IMR-90 (cell line): ENCODE measurements at regions not wholly inside any gene's neighbourhood (a gene's known extent, or its start where the extent isn't known, plus 50 kb on each side); places are given as distances from the start of the nearest gene placed in this dataset.

Experiments used
- ATAC-seq: fragments of 200-7000 bp; cut with Tn5 transposase; 2 replicates; pipeline ENCODE4 v1.9.1; 2020; ENCODE audit warnings: low read depth, mild to moderate bottlenecking, moderate library complexity
- BruUV-seq: library from RNA; stranded (reverse); fragments of 400-500 nt; replicated peaks from 2 replicates; lab custom pipeline; 2021; lab: Mats Ljungman, UMichigan
- CTCF ChIA-PET: fragments of 300-600 bp; formaldehyde crosslinking; extraction: SDS; loops from one replicate; lab custom pipeline; 2021; ENCODE audit warnings: antibody characterized with exemption; lab: Yijun Ruan, JAX
- POLR2A ChIA-PET: fragments of 300-600 bp; sonication (Branson Sonifier 250); formaldehyde crosslinking; loops from one replicate; lab custom pipeline; 2022; ENCODE audit warnings: antibody characterized with exemption; ENCODE audit not compliant: unreplicated experiment; lab: Charles Lee
- DNase-seq: peaks from one replicate; pipeline ENCODE4 v3.0.0; 2013
- H2AFZ ChIP-seq: replicated peaks from 2 replicates; pipeline ENCODE3; 2013; ENCODE audit warnings: low read length, mild to moderate bottlenecking; ENCODE audit not compliant: poor library complexity
- H2AK5ac ChIP-seq: 2 replicates; pipeline ENCODE4 v1.6.1; 2013; ENCODE audit warnings: low read depth, low read length, inconsistent platforms
- H2AK9ac ChIP-seq: replicated peaks from 2 replicates; pipeline ENCODE3; 2013; ENCODE audit warnings: mild to moderate bottlenecking, low read depth, low read length, moderate library complexity; ENCODE audit not compliant: poor library complexity
- H2BK120ac ChIP-seq: 2 replicates; pipeline ENCODE4 v1.6.1; 2013; ENCODE audit warnings: low read depth, low read length, inconsistent platforms
- H2BK15ac ChIP-seq: 3 replicates; pipeline ENCODE4 v1.6.1; 2013; ENCODE audit warnings: low read depth, low read length, inconsistent platforms
- H2BK20ac ChIP-seq: 2 replicates; pipeline ENCODE4 v1.6.1; 2013; ENCODE audit warnings: low read depth, mild to moderate bottlenecking, inconsistent platforms, low read length, moderate library complexity
- H2BK5ac ChIP-seq: 2 replicates; pipeline ENCODE4 v1.6.1; 2013; ENCODE audit warnings: mild to moderate bottlenecking, low read depth, low read length, inconsistent platforms; ENCODE audit not compliant: poor library complexity, severe bottlenecking
- H3K14ac ChIP-seq: replicated peaks from 2 replicates; pipeline ENCODE4 v1.6.1; 2013; ENCODE audit warnings: low read depth, low read length, inconsistent platforms
- H3K18ac ChIP-seq: 2 replicates; pipeline ENCODE4 v1.6.1; 2013; ENCODE audit warnings: low read depth, low read length, control low read depth
- H3K23ac ChIP-seq: 2 replicates; pipeline ENCODE4 v1.6.1; 2013; ENCODE audit warnings: low read depth, low read length, inconsistent platforms
- H3K27ac ChIP-seq: 2 replicates; pipeline ENCODE4 v1.5.1; 2013; ENCODE audit warnings: mild to moderate bottlenecking, control low read depth, low read length; ENCODE audit not compliant: insufficient read depth
- H3K27me3 ChIP-seq: 2 replicates; pipeline ENCODE4 v1.6.1; 2013; ENCODE audit warnings: low read length; ENCODE audit not compliant: control insufficient read depth, insufficient read depth
- H3K36me3 ChIP-seq: 2 replicates; pipeline ENCODE4 v1.6.1; 2013; ENCODE audit warnings: low read length, mixed read lengths; ENCODE audit not compliant: control insufficient read depth, insufficient read depth
- H3K4ac ChIP-seq: 2 replicates; pipeline ENCODE4 v1.6.1; 2013; ENCODE audit warnings: low read depth, low read length, inconsistent platforms
- H3K4me1 ChIP-seq: 2 replicates; pipeline ENCODE4 v1.6.1; 2013; ENCODE audit warnings: low read length, mixed read lengths; ENCODE audit not compliant: control insufficient read depth, insufficient read depth
- H3K4me2 ChIP-seq: 2 replicates; pipeline ENCODE4 v1.6.1; 2013; ENCODE audit warnings: low read depth, mild to moderate bottlenecking, control low read depth, low read length, moderate library complexity
- H3K4me3 ChIP-seq: 2 replicates; pipeline ENCODE4 v1.5.1; 2013; ENCODE audit warnings: low read depth, mild to moderate bottlenecking, control low read depth, low read length, moderate library complexity; ENCODE audit not compliant: insufficient read depth
- H3K56ac ChIP-seq: 2 replicates; pipeline ENCODE4 v1.6.1; 2013; ENCODE audit warnings: low read length, inconsistent platforms; ENCODE audit not compliant: insufficient read depth; ENCODE audit errors: extremely low read depth
- H3K79me1 ChIP-seq, 2 experiments: 2 replicates each; pipeline ENCODE4 v1.6.1; 2013; ENCODE audit warnings: low read length in 2 of 2, inconsistent platforms in 1 of 2, low read depth in 1 of 2
- H3K9ac ChIP-seq: 2 replicates; pipeline ENCODE4 v1.6.1; 2013; ENCODE audit warnings: low read depth, low read length, control low read depth
- H3K9me1 ChIP-seq: 2 replicates; pipeline ENCODE4 v1.6.1; 2013; ENCODE audit warnings: low read length, inconsistent platforms; ENCODE audit not compliant: insufficient read depth
- H3K9me3 ChIP-seq: 2 replicates; pipeline ENCODE4 v1.6.1; 2013; ENCODE audit warnings: low read length; ENCODE audit not compliant: control insufficient read depth, insufficient read depth
- H4K20me1 ChIP-seq: 2 replicates; pipeline ENCODE4 v1.6.1; 2013; ENCODE audit warnings: low read length, inconsistent platforms; ENCODE audit not compliant: insufficient read depth
- H4K5ac ChIP-seq: 2 replicates; pipeline ENCODE4 v1.6.1; 2013; ENCODE audit warnings: mild to moderate bottlenecking, low read depth, low read length, control low read depth
- H4K8ac ChIP-seq, 2 experiments: 2 replicates each; pipeline ENCODE4 v1.6.1; 2013; ENCODE audit warnings: low read depth in 2 of 2, low read length in 2 of 2, control low read depth in 1 of 2, inconsistent platforms in 1 of 2
- H4K91ac ChIP-seq: 2 replicates; pipeline ENCODE4 v1.6.1; 2013; ENCODE audit warnings: low read depth, low read length, inconsistent platforms; ENCODE audit not compliant: insufficient read depth
- BHLHE40 ChIP-seq: fragments of 150-350 bp; IDR thresholded peaks from 2 replicates; pipeline ENCODE4 v1.6.1; 2016; ENCODE audit warnings: mild to moderate bottlenecking, low read depth, low read length
- CEBPB ChIP-seq: IDR thresholded peaks from 2 replicates; pipeline ENCODE4 v1.6.1; 2012; ENCODE audit warnings: low read depth, low read length, improper control_type of control experiment
- CHD1 ChIP-seq: IDR thresholded peaks from 2 replicates; pipeline ENCODE4 v1.6.1; 2012; ENCODE audit warnings: low read depth, low read length, improper control_type of control experiment
- FOS ChIP-seq: fragments of 150-350 bp; IDR thresholded peaks from 2 replicates; pipeline ENCODE4 v1.6.1; 2016; ENCODE audit warnings: low read depth, low read length
- MAFK ChIP-seq: IDR thresholded peaks from 2 replicates; pipeline ENCODE4 v1.6.1; 2012; ENCODE audit warnings: low read depth, low read length, improper control_type of control experiment
- MAZ ChIP-seq: IDR thresholded peaks from 2 replicates; pipeline ENCODE4 v1.6.1; 2012; ENCODE audit warnings: low read depth, mild to moderate bottlenecking, low read length, improper control_type of control experiment, moderate library complexity, borderline replicate concordance
- MXI1 ChIP-seq: IDR thresholded peaks from 2 replicates; pipeline ENCODE4 v1.6.1; 2012; ENCODE audit warnings: low read depth, mild to moderate bottlenecking, low read length, moderate library complexity, borderline replicate concordance
- NFE2L2 ChIP-seq: fragments of 150-350 bp; IDR thresholded peaks from 2 replicates; pipeline ENCODE4 v1.6.1; 2016; ENCODE audit warnings: low read depth, mild to moderate bottlenecking, low read length
- POLR2A ChIP-seq: IDR thresholded peaks from 2 replicates; pipeline ENCODE4 v1.6.1; 2012; ENCODE audit warnings: mild to moderate bottlenecking, low read depth, low read length
- RAD21 ChIP-seq: IDR thresholded peaks from 2 replicates; pipeline ENCODE4 v1.6.1; 2012; ENCODE audit warnings: low read length, improper control_type of control experiment
- RFX5 ChIP-seq: IDR thresholded peaks from 2 replicates; pipeline ENCODE4 v1.8.0; 2012; ENCODE audit warnings: low read depth, mild to moderate bottlenecking, low read length, moderate library complexity
- SMC3 ChIP-seq: fragments of 150-350 bp; IDR thresholded peaks from 2 replicates; pipeline ENCODE4 v1.6.1; 2016; ENCODE audit warnings: low read depth, mild to moderate bottlenecking, antibody characterized with exemption, low read length, moderate library complexity
- WGBS, 2 experiments: methylation state at CpG; one replicate each; pipeline versions ENCODE4 v1.1.5 to v1.1.7; 2013; ENCODE audit warnings: missing lambda C conversion rate in 2 of 2; ENCODE audit not compliant: insufficient read length in 1 of 2; ENCODE audit errors: extremely low coverage in 2 of 2; 5-methylcytosine and 5-hydroxymethylcytosine counted together
- dilution Hi-C: fragments of 300-500 bp; cut with HindIII; formaldehyde crosslinking; loops from one replicate; pipeline ENCODE4 v1.14.3; 2018; ENCODE audit warnings: low sequenced_read_pairs; ENCODE audit not compliant: unreplicated experiment
- in situ Hi-C: fragments of 300-500 bp; cut with MboI; formaldehyde crosslinking; loops from 3 replicates; pipeline ENCODE4 v1.14.3; 2019; ENCODE audit warnings: low sequenced_read_pairs, inconsistent platforms, mixed read lengths
- intact Hi-C: fragments of 100-400 bp; cut with micrococcal nuclease; formaldehyde crosslinking; loops from 2 replicates; pipeline ENCODE4 v1.10.0; 2022
- TF ChIP-seq, protein P1 (sequence below): fragments of 150-350 bp; IDR thresholded peaks from 2 replicates; pipeline ENCODE4 v1.6.1; 2017; ENCODE audit warnings: mild to moderate bottlenecking, antibody characterized with exemption, low read length, low read depth
- TF ChIP-seq, protein P2 (sequence below): fragments of 150-350 bp; IDR thresholded peaks from 2 replicates; pipeline ENCODE4 v1.6.1; 2016; ENCODE audit warnings: low read depth, mild to moderate bottlenecking, low read length, moderate library complexity, borderline replicate concordance

DNA sequence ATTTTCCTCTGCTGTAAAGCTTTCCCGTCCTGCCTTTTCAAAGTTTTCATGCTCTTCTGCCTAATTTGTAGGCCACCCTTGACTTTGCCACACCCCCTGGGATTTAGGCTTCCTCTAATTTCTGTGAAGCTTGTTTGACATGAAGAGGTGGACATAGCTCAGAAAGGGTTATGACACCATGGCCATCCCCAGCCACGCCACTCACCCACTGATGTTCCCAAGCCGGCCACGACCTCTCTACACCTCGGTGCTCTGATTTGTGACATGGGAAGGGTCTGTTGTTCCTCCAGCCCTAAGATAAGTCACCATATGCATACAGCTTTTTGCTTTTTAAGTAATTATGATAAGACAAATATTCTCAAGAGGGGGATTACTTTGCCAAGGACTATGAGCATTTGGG lies 139.5 kb downstream of the BARX1 start:
- Histone ChIP-seq H3K79me1 (no peaks in the 10 kb centered on the region), H2AFZ (no peak overlapping the region), H3K9ac (no peak overlapping the region), H2AK9ac (no peak overlapping the region), H3K14ac (no peak overlapping the region), H4K20me1 (no peaks in the 10 kb centered on the region), H2BK120ac (no peak overlapping the region), H3K4me3 (no peak overlapping the region), H3K27me3 (peaks cover 2% of the 10 kb centered on the region; the same call in 1 of the 2 replicates), H3K56ac (no peak overlapping the region), H2BK15ac (no peak overlapping the region), H3K9me3 (no peaks in the 10 kb centered on the region), H3K36me3 (no peaks in the 10 kb centered on the region), H3K18ac (no peak overlapping the region), H4K91ac (no peak overlapping the region), H2AK5ac (no peak overlapping the region), H3K4me1 (no peaks in the 10 kb centered on the region), H3K23ac (no peak overlapping the region), H2BK20ac (no peak overlapping the region), H2BK5ac (no peak overlapping the region), H3K9me1 (no peaks in the 10 kb centered on the region), H4K5ac (no peak overlapping the region), H3K27ac (no peak overlapping the region), H3K4me2 (no peak overlapping the region), H3K4ac (no peak overlapping the region), H4K8ac (no peak overlapping the region)
- TF ChIP-seq SMC3: no peak
- no peak for TF ChIP-seq MAFK
- no peak for TF ChIP-seq BHLHE40
- TF ChIP-seq, protein P1, sequence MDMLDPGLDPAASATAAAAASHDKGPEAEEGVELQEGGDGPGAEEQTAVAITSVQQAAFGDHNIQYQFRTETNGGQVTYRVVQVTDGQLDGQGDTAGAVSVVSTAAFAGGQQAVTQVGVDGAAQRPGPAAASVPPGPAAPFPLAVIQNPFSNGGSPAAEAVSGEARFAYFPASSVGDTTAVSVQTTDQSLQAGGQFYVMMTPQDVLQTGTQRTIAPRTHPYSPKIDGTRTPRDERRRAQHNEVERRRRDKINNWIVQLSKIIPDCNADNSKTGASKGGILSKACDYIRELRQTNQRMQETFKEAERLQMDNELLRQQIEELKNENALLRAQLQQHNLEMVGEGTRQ: no peak
- TF ChIP-seq NFE2L2: no peak
- TF ChIP-seq MAZ: no peak
- TF ChIP-seq, protein P2, sequence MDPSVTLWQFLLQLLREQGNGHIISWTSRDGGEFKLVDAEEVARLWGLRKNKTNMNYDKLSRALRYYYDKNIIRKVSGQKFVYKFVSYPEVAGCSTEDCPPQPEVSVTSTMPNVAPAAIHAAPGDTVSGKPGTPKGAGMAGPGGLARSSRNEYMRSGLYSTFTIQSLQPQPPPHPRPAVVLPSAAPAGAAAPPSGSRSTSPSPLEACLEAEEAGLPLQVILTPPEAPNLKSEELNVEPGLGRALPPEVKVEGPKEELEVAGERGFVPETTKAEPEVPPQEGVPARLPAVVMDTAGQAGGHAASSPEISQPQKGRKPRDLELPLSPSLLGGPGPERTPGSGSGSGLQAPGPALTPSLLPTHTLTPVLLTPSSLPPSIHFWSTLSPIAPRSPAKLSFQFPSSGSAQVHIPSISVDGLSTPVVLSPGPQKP: no peak
- no peak for TF ChIP-seq FOS
- TF ChIP-seq CHD1: no peak
- TF ChIP-seq POLR2A: no peak
- TF ChIP-seq RFX5: no peak
- TF ChIP-seq MXI1: no peak
- no peak for TF ChIP-seq RAD21
- TF ChIP-seq CEBPB: no peak
- ATAC-seq: no peak
- in situ Hi-C loops: no loop called here
- BruUV-seq: no TSS peak
- dilution Hi-C loops: no loop called here
- no CpG with 5 or more reads among the region's 5 CpGs for WGBS, 2 experiments
- no peak for DNase-seq
- ChIA-PET CTCF (interaction anchor here (2.2 kb wide), 1 partner anchor 12 kb away, joined by 6 read pairs; no protein-coding TSS in a partner anchor), POLR2A (no interaction called here)
- intact Hi-C loops: no loop called here
